PC-9 (cell line): ENCODE measurements at regions not wholly inside any gene's neighbourhood (a gene's known extent, or its start where the extent isn't known, plus 50 kb on each side); places are given as distances from the start of the nearest gene placed in this dataset.
"Not testable (repeated sequence)": the region's sequence is repeated elsewhere in the genome, so short reads cannot be mapped to it uniquely, and the experiment has no call there.

Source experiments
- CTCF ChIP-seq: fragments of 200-600 bp; sonication (generic); conservative IDR thresholded peaks from 2 replicates; pipeline ENCODE4 v1.6.1; 2017; ENCODE audit warnings: mixed run types, antibody characterized with exemption, mild to moderate bottlenecking, moderate library complexity
- EZH2 ChIP-seq: fragments of 200-600 bp; sonication (generic); IDR thresholded peaks from 2 replicates; pipeline ENCODE4 v1.8.0; 2017; ENCODE audit warnings: antibody characterized with exemption, low read depth

- TF ChIP-seq CTCF, EZH2: not testable (repeated sequence)
Observed at GRCh38 chr6:144676310-144676709, 391.2 kb downstream of the UTRN start.
